ENCODE measurements at regions not wholly inside any gene's neighbourhood (a gene's known extent, or its start where the extent isn't known, plus 50 kb on each side); places are given as distances from the start of the nearest gene placed in this dataset.

GRCh38 chr10:7011994-7012393 is 398.8 kb downstream of the SFMBT2 start:
- H3K23ac ChIP-seq (ENCODE audit: low read length in 2 of 2): no peak overlapping the region
- H3K4ac ChIP-seq (ENCODE audit: low read depth in 1 of 2, low read length in 2 of 2): no peak overlapping the region
- no peak overlapping the region for H4K8ac ChIP-seq (ENCODE audit: low read length)
- no peak overlapping the region for H4K91ac ChIP-seq (ENCODE audit: low read length)
- H3K9me3 ChIP-seq (ENCODE audit: control insufficient read depth, low read length): no peaks in the 10 kb centered on the region
- H3K4me2 ChIP-seq (ENCODE audit: low read length, poor library complexity, severe bottlenecking): no peak overlapping the region
- no peak overlapping the region for H3K14ac ChIP-seq (ENCODE audit: low read length in 2 of 2)
- H3K9ac ChIP-seq (ENCODE audit: low read length): no peak overlapping the region
- no peak overlapping the region for H3K4me3 ChIP-seq (ENCODE audit: insufficient read depth in 1 of 2, low read depth in 1 of 2, low read length in 2 of 2)
- no peaks in the 10 kb centered on the region for H3K27me3 ChIP-seq (ENCODE audit: control insufficient read depth in 1 of 2, insufficient read depth in 1 of 2, low read length in 2 of 2)
- no peaks in the 10 kb centered on the region for H3K4me1 ChIP-seq (ENCODE audit: control insufficient read depth, insufficient read depth, low read depth, low read length)
- H2BK120ac ChIP-seq (ENCODE audit: low read depth, low read length): no peak overlapping the region
- H2AFZ ChIP-seq (ENCODE audit: low read depth, low read length): no peak overlapping the region
- H2BK5ac ChIP-seq (ENCODE audit: low read depth, low read length, poor library complexity, severe bottlenecking): no peak overlapping the region
- H3K18ac ChIP-seq (ENCODE audit: low read depth in 1 of 2, low read length in 2 of 2): no peak overlapping the region
- DNase-seq: no peak
- H2BK15ac ChIP-seq (ENCODE audit: low read depth, poor library complexity, severe bottlenecking): no peak overlapping the region
- no peak overlapping the region for H3K27ac ChIP-seq (ENCODE audit: low read length, poor library complexity, severe bottlenecking)
- no peaks in the 10 kb centered on the region for H3K79me1 ChIP-seq (replicated peaks; ENCODE audit: low read length, poor library complexity, severe bottlenecking)
- no peaks in the 10 kb centered on the region for H3K36me3 ChIP-seq (ENCODE audit: control insufficient read depth in 1 of 2, insufficient read depth in 2 of 2, low read depth in 1 of 2, low read length in 2 of 2)
- WGBS: 60% methylated on average over 1 of the region's 2 CpGs
- H2BK12ac ChIP-seq (ENCODE audit: low read length in 2 of 2): no peak overlapping the region
- no peak overlapping the region for H2AK5ac ChIP-seq (ENCODE audit: low read length, severe bottlenecking)

GRCh38 chr10:7008645-7009044 is 402.2 kb downstream of the SFMBT2 start:
- H3K4ac ChIP-seq (ENCODE audit: low read depth in 1 of 2, low read length in 2 of 2): no peak overlapping the region
- no peak overlapping the region for H2BK120ac ChIP-seq (ENCODE audit: low read depth, low read length)
- H3K9ac ChIP-seq (ENCODE audit: low read length): no peak overlapping the region
- no peaks in the 10 kb centered on the region for H3K9me3 ChIP-seq (ENCODE audit: control insufficient read depth, low read length)
- no peak overlapping the region for H4K8ac ChIP-seq (ENCODE audit: low read length)
- no peak overlapping the region for H3K27ac ChIP-seq (ENCODE audit: low read length, poor library complexity, severe bottlenecking)
- H3K27me3 ChIP-seq (ENCODE audit: control insufficient read depth in 1 of 2, insufficient read depth in 1 of 2, low read length in 2 of 2): no peaks in the 10 kb centered on the region
- no peak overlapping the region for H2BK5ac ChIP-seq (ENCODE audit: low read depth, low read length, poor library complexity, severe bottlenecking)
- H4K91ac ChIP-seq (ENCODE audit: low read length): no peak overlapping the region
- H3K79me1 ChIP-seq (replicated peaks; ENCODE audit: low read length, poor library complexity, severe bottlenecking): no peaks in the 10 kb centered on the region
- no peaks in the 10 kb centered on the region for H3K36me3 ChIP-seq (ENCODE audit: control insufficient read depth in 1 of 2, insufficient read depth in 2 of 2, low read depth in 1 of 2, low read length in 2 of 2)
- no peak overlapping the region for H2BK15ac ChIP-seq (ENCODE audit: low read depth, poor library complexity, severe bottlenecking)
- no peak overlapping the region for H3K18ac ChIP-seq (ENCODE audit: low read depth in 1 of 2, low read length in 2 of 2)
- H2BK12ac ChIP-seq (ENCODE audit: low read length in 2 of 2): no peak overlapping the region
- H3K4me1 ChIP-seq (ENCODE audit: control insufficient read depth, insufficient read depth, low read depth, low read length): no peaks in the 10 kb centered on the region
- WGBS: 85% methylated on average over 2 of the region's 2 CpGs
- no peak for DNase-seq
- H3K4me3 ChIP-seq (ENCODE audit: insufficient read depth in 1 of 2, low read depth in 1 of 2, low read length in 2 of 2): no peak overlapping the region
- H3K23ac ChIP-seq (ENCODE audit: low read length in 2 of 2): no peak overlapping the region
- H3K4me2 ChIP-seq (ENCODE audit: low read length, poor library complexity, severe bottlenecking): no peak overlapping the region
- H2AK5ac ChIP-seq (ENCODE audit: low read length, severe bottlenecking): no peak overlapping the region
- no peak overlapping the region for H2AFZ ChIP-seq (ENCODE audit: low read depth, low read length)
- no peak overlapping the region for H3K14ac ChIP-seq (ENCODE audit: low read length in 2 of 2)

GRCh38 chr10:7007600-7008190 is 403.1 kb downstream of the SFMBT2 start:
- H3K9me3 ChIP-seq (ENCODE audit: control insufficient read depth, low read length): no peaks in the 10 kb centered on the region

GRCh38 chr10:7006566-7006965 is 404.3 kb downstream of the SFMBT2 start:
- Histone ChIP-seq H4K91ac (ENCODE audit: low read length) (no peak overlapping the region), H3K36me3 (ENCODE audit: control insufficient read depth in 1 of 2, insufficient read depth in 2 of 2, low read depth in 1 of 2, low read length in 2 of 2) (no peaks in the 10 kb centered on the region), H3K4ac (ENCODE audit: low read depth in 1 of 2, low read length in 2 of 2) (no peak overlapping the region), H2BK12ac (ENCODE audit: low read length in 2 of 2) (no peak overlapping the region), H2AFZ (ENCODE audit: low read depth, low read length) (no peak overlapping the region), H3K79me1 (replicated peaks; ENCODE audit: low read length, poor library complexity, severe bottlenecking) (no peaks in the 10 kb centered on the region), H3K27me3 (ENCODE audit: control insufficient read depth in 1 of 2, insufficient read depth in 1 of 2, low read length in 2 of 2) (no peaks in the 10 kb centered on the region), H3K9ac (ENCODE audit: low read length) (no peak overlapping the region), H3K4me2 (ENCODE audit: low read length, poor library complexity, severe bottlenecking) (no peak overlapping the region), H2BK5ac (ENCODE audit: low read depth, low read length, poor library complexity, severe bottlenecking) (no peak overlapping the region), H3K4me1 (ENCODE audit: control insufficient read depth, insufficient read depth, low read depth, low read length) (no peaks in the 10 kb centered on the region), H4K8ac (ENCODE audit: low read length) (no peak overlapping the region), H2BK120ac (ENCODE audit: low read depth, low read length) (no peak overlapping the region), H3K14ac (ENCODE audit: low read length in 2 of 2) (no peak overlapping the region), H2BK15ac (ENCODE audit: low read depth, poor library complexity, severe bottlenecking) (no peak overlapping the region), H2AK5ac (ENCODE audit: low read length, severe bottlenecking) (no peak overlapping the region), H3K27ac (ENCODE audit: low read length, poor library complexity, severe bottlenecking) (no peak overlapping the region), H3K9me3 (ENCODE audit: control insufficient read depth, low read length) (no peaks in the 10 kb centered on the region), H3K18ac (ENCODE audit: low read depth in 1 of 2, low read length in 2 of 2) (no peak overlapping the region), H3K23ac (ENCODE audit: low read length in 2 of 2) (no peak overlapping the region), H3K4me3 (ENCODE audit: insufficient read depth in 1 of 2, low read depth in 1 of 2, low read length in 2 of 2) (no peak overlapping the region)
- DNase-seq: no peak
- WGBS: 69% methylated on average over 2 of the region's 2 CpGs

More at GRCh38 chr10:7007600-7008190, 403.1 kb downstream of the SFMBT2 start:
- Histone ChIP-seq H3K4me1 (ENCODE audit: control insufficient read depth, insufficient read depth, low read depth, low read length) (no peaks in the 10 kb centered on the region), H3K27me3 (ENCODE audit: control insufficient read depth in 1 of 2, insufficient read depth in 1 of 2, low read length in 2 of 2) (no peaks in the 10 kb centered on the region), H4K8ac (ENCODE audit: low read length) (peak overlapping the region; percentile 37), H2BK120ac (ENCODE audit: low read depth, low read length) (no peak overlapping the region), H2AFZ (ENCODE audit: low read depth, low read length) (no peak overlapping the region), H3K36me3 (ENCODE audit: control insufficient read depth in 1 of 2, insufficient read depth in 2 of 2, low read depth in 1 of 2, low read length in 2 of 2) (no peaks in the 10 kb centered on the region), H3K23ac (ENCODE audit: low read length in 2 of 2) (no peak overlapping the region), H3K4me2 (ENCODE audit: low read length, poor library complexity, severe bottlenecking) (no peak overlapping the region), H4K91ac (ENCODE audit: low read length) (no peak overlapping the region), H2BK15ac (ENCODE audit: low read depth, poor library complexity, severe bottlenecking) (no peak overlapping the region), H3K79me1 (replicated peaks; ENCODE audit: low read length, poor library complexity, severe bottlenecking) (no peaks in the 10 kb centered on the region), H2AK5ac (ENCODE audit: low read length, severe bottlenecking) (no peak overlapping the region), H3K14ac (ENCODE audit: low read length in 2 of 2) (no peak overlapping the region), H3K4ac (ENCODE audit: low read depth in 1 of 2, low read length in 2 of 2) (no peak overlapping the region), H3K4me3 (ENCODE audit: insufficient read depth in 1 of 2, low read depth in 1 of 2, low read length in 2 of 2) (no peak overlapping the region), H3K9ac (ENCODE audit: low read length) (no peak overlapping the region), H3K18ac (ENCODE audit: low read depth in 1 of 2, low read length in 2 of 2) (no peak overlapping the region), H3K27ac (ENCODE audit: low read length, poor library complexity, severe bottlenecking) (no peak overlapping the region), H2BK12ac (ENCODE audit: low read length in 2 of 2) (no peak overlapping the region), H2BK5ac (ENCODE audit: low read depth, low read length, poor library complexity, severe bottlenecking) (no peak overlapping the region)
- DNase-seq: no peak
- 78% methylated on average over 8 of the region's 8 CpGs for WGBS

Measured in mesenchymal stem cell (in vitro differentiated cells and primary cell).